22Rv1 (cell line): ENCODE measurements at regions not wholly inside any gene's neighbourhood (a gene's known extent, or its start where the extent isn't known, plus 50 kb on each side); places are given as distances from the start of the nearest gene placed in this dataset.

Experiments used
- ZFX ChIP-seq: fragments of 450-650 bp; IDR thresholded peaks from 2 replicates; pipeline ENCODE4 v1.6.1; 2017; ENCODE audit warnings: antibody characterized with exemption, borderline replicate concordance
- TF ChIP-seq, protein P1 (sequence below): fragments of 450-650 bp; IDR thresholded peaks from 2 replicates; pipeline ENCODE4 v1.5.1; 2017; ENCODE audit warnings: mild to moderate bottlenecking

DNA sequence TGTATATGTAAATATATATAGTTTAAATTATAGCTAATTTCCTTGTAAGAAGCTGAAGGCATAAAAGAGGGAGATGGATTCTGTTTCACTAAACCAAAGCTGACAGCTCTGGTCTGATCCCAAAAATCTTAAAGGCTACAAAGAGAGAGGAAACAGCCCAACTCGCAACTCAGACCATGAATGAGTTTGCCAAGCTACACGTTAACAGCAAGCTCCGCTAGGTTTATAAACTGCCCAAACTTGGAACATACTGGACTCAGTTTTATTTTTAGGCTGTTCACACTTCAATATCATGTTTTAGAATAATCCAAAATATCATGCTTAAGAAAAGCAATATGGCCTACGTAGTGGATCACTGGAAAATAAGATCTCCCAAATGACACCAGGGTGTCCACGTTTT is 318.3 kb upstream of the RPS23 start:
- TF ChIP-seq, protein P1, sequence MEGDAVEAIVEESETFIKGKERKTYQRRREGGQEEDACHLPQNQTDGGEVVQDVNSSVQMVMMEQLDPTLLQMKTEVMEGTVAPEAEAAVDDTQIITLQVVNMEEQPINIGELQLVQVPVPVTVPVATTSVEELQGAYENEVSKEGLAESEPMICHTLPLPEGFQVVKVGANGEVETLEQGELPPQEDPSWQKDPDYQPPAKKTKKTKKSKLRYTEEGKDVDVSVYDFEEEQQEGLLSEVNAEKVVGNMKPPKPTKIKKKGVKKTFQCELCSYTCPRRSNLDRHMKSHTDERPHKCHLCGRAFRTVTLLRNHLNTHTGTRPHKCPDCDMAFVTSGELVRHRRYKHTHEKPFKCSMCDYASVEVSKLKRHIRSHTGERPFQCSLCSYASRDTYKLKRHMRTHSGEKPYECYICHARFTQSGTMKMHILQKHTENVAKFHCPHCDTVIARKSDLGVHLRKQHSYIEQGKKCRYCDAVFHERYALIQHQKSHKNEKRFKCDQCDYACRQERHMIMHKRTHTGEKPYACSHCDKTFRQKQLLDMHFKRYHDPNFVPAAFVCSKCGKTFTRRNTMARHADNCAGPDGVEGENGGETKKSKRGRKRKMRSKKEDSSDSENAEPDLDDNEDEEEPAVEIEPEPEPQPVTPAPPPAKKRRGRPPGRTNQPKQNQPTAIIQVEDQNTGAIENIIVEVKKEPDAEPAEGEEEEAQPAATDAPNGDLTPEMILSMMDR = no peak
- TF ChIP-seq ZFX = no peak
